Glutamatergic neuron (in vitro differentiated cells): ENCODE measurements at regions not wholly inside any gene's neighbourhood (a gene's known extent, or its start where the extent isn't known, plus 50 kb on each side); places are given as distances from the start of the nearest gene placed in this dataset.

ENCODE experiments used
- DNase-seq: peaks from one replicate; pipeline ENCODE4 v3.0.0; 2022
- H3K27ac Mint-ChIP-seq: one replicate; pipeline ENCODE4 v1.8.0; 2020; ENCODE audit warnings: mild to moderate bottlenecking, mixed read lengths, inconsistent platforms; ENCODE audit not compliant: unreplicated experiment
- H3K27me3 Mint-ChIP-seq: one replicate; pipeline ENCODE4 v1.8.0; 2020; ENCODE audit warnings: mild to moderate bottlenecking, moderate library complexity, mixed read lengths, inconsistent platforms; ENCODE audit not compliant: unreplicated experiment
- H3K36me3 Mint-ChIP-seq: one replicate; pipeline ENCODE4 v1.8.0; 2020; ENCODE audit warnings: mild to moderate bottlenecking, mixed read lengths, inconsistent platforms; ENCODE audit not compliant: unreplicated experiment
- H3K4me1 Mint-ChIP-seq: one replicate; pipeline ENCODE4 v1.8.0; 2020; ENCODE audit warnings: mild to moderate bottlenecking, low read depth, mixed read lengths, inconsistent platforms; ENCODE audit not compliant: unreplicated experiment
- H3K4me3 Mint-ChIP-seq: one replicate; pipeline ENCODE4 v1.8.0; 2020; ENCODE audit warnings: mild to moderate bottlenecking, mixed read lengths, inconsistent platforms; ENCODE audit not compliant: unreplicated experiment
- H3K9me3 Mint-ChIP-seq: one replicate; pipeline ENCODE4 v1.8.0; 2020; ENCODE audit warnings: mild to moderate bottlenecking, moderate library complexity, mixed read lengths, inconsistent platforms; ENCODE audit not compliant: unreplicated experiment
- TF ChIP-seq, protein P1 (sequence below): fragments of 200-600 bp; sonication (generic); IDR thresholded peaks from one replicate; pipeline ENCODE4 v1.5.0; 2021; ENCODE audit not compliant: partially characterized antibody, unreplicated experiment

DNA sequence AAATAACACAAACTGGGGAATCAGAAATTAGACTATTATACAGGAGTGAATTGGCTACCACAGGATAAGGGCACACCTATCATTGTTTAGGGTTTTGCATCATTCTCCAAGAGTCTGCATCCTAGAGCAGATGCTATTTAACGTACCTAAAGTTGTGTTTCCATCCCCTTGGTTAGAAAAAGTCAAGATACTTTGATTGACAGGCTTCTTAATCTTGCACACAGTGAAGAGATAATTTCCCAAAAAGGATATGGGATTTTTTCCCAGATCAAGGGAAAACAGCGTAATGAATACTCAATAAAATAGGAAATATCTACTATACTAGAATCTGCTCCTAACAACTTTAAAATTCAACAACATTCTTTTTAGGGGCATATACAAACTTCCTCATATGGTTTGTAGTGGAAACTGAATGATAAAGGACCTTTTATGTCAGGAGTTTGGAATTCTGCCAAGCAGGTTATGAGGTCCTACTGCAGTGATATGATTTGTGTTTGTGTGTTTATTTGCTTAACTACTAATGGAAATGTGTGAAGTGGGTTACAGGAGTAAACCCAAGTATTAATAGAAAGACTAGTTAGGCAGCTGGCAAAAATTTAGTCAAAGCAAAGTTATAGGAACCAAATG, 124.1 kb upstream of the MME start:
- H3K27me3 Mint-ChIP-seq = no peaks in the 10 kb centered on the region
- H3K4me3 Mint-ChIP-seq = no peak overlapping the region
- no peaks in the 10 kb centered on the region for H3K4me1 Mint-ChIP-seq
- DNase-seq = no peak
- no peak overlapping the region for H3K27ac Mint-ChIP-seq
- H3K36me3 Mint-ChIP-seq = no peaks in the 10 kb centered on the region
- TF ChIP-seq, protein P1, sequence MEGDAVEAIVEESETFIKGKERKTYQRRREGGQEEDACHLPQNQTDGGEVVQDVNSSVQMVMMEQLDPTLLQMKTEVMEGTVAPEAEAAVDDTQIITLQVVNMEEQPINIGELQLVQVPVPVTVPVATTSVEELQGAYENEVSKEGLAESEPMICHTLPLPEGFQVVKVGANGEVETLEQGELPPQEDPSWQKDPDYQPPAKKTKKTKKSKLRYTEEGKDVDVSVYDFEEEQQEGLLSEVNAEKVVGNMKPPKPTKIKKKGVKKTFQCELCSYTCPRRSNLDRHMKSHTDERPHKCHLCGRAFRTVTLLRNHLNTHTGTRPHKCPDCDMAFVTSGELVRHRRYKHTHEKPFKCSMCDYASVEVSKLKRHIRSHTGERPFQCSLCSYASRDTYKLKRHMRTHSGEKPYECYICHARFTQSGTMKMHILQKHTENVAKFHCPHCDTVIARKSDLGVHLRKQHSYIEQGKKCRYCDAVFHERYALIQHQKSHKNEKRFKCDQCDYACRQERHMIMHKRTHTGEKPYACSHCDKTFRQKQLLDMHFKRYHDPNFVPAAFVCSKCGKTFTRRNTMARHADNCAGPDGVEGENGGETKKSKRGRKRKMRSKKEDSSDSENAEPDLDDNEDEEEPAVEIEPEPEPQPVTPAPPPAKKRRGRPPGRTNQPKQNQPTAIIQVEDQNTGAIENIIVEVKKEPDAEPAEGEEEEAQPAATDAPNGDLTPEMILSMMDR = no peak
- no peaks in the 10 kb centered on the region for H3K9me3 Mint-ChIP-seq

DNA sequence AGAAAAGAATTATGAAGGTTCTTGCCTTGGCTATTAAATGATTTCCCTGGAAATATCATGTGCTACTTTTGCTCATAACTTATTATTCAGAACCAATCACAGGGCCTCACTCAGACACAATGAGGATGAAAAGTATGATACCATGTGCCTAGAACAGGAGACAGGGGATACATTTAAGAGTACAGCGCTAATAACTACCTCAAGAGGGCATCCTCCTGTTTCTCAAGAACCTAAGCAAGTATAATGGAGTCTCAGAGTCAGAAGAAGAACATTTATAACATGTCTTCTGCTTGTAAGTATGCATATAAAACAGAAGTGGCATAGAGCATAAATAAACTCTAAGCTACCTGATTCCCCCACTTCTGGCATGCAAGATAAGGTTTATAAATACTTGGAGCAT, 125.4 kb upstream of the MME start:
- DNase-seq = no peak
- H3K27ac Mint-ChIP-seq = no peak overlapping the region
- no peaks in the 10 kb centered on the region for H3K27me3 Mint-ChIP-seq
- no peaks in the 10 kb centered on the region for H3K4me1 Mint-ChIP-seq
- H3K4me3 Mint-ChIP-seq = no peak overlapping the region
- H3K36me3 Mint-ChIP-seq = no peaks in the 10 kb centered on the region
- peaks cover 2% of the 10 kb centered on the region for H3K9me3 Mint-ChIP-seq
- TF ChIP-seq, protein P1 = no peak

DNA sequence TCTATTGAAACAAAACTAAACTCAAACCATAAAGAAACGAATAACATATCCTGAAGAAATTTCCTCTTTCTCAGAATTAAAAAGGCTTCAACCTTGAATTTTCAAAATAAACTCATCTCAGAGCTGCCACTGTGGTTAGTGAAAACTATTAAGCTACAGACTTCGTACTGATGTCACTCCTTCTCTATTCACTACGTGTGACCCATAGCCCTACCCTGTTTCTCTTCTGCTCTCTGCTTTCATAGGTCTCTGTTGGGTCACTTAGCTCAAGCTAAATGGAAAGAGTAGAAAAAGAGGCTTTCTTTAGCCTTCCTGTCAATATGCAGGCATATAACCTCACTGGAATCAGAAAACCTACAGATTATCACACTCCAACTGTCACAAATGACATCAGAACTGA, 126.6 kb upstream of the MME start:
- Mint-ChIP-seq H3K27me3 (no peaks in the 10 kb centered on the region), H3K9me3 (peaks cover 2% of the 10 kb centered on the region), H3K4me3 (no peak overlapping the region), H3K36me3 (no peaks in the 10 kb centered on the region), H3K27ac (no peak overlapping the region), H3K4me1 (no peaks in the 10 kb centered on the region)
- TF ChIP-seq, protein P1 = no peak
- no peak for DNase-seq

DNA sequence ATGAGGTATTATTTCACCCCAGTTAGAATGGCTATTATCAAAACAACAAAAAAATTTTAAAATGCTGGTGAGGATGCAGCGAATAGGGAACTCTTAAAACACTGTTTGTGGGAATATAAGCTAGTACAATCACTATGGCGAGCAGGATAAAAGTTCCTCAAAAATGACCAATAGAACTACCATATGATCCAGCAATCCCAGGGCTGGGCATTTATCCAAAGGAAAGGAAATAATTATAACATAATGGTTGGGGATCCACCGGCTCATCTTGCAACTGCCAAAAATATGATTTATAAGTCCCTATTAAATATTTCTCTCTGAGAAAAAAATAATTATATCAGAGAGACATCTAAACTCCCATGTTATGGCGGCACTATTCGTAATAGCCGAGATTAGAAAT, 127.6 kb upstream of the MME start:
- H3K27ac Mint-ChIP-seq = no peak overlapping the region

DNA sequence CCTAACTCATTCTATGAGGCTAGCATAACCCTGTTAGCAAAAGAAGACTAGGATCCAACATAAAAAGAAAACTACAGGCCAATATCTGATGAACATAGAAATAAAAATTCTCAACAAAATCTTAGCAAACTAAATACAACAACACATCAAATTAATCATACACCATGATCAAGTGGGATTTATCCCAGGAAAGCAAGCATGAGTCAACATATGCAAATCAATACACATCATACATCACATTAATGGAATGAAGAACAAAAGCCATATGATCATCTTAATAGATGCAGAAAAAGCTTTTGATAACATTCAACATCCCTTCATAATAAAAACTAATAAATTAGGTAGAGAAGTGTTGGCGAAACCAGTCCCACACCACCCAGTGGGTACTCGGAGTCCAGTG, 136.1 kb upstream of the MME start:
- TF ChIP-seq, protein P1 = no peak

More for the DNA sequence above, 127.6 kb upstream of the MME start:
- Mint-ChIP-seq H3K9me3 (peaks cover 2% of the 10 kb centered on the region), H3K27me3 (no peaks in the 10 kb centered on the region), H3K4me1 (no peaks in the 10 kb centered on the region), H3K4me3 (no peak overlapping the region), H3K36me3 (no peaks in the 10 kb centered on the region)
- DNase-seq = no peak
- TF ChIP-seq, protein P1 = no peak

More for the DNA sequence above, 136.1 kb upstream of the MME start:
- H3K4me3 Mint-ChIP-seq = no peak overlapping the region
- H3K27me3 Mint-ChIP-seq = peaks cover 2% of the 10 kb centered on the region
- no peaks in the 10 kb centered on the region for H3K4me1 Mint-ChIP-seq
- no peak for DNase-seq
- peaks cover 5% of the 10 kb centered on the region for H3K9me3 Mint-ChIP-seq
- H3K36me3 Mint-ChIP-seq = peaks cover 20% of the 10 kb centered on the region
- peak overlapping the region; percentile 52 for H3K27ac Mint-ChIP-seq
